Right ventricle myocardium superior (tissue), 1 donor: ENCODE measurements at regions not wholly inside any gene's neighbourhood (a gene's known extent, or its start where the extent isn't known, plus 50 kb on each side); places are given as distances from the start of the nearest gene placed in this dataset.
"Not testable (repeated sequence)": the region's sequence is repeated elsewhere in the genome, so short reads cannot be mapped to it uniquely, and the experiment has no call there.

Experiments
- ATAC-seq: fragments of 200-7000 bp; cut with Tn5 transposase; one replicate; pipeline ENCODE4 v1.9.1; 2020; ENCODE audit warnings: mild to moderate bottlenecking; ENCODE audit not compliant: poor library complexity
- DNase-seq: peaks from one replicate; pipeline ENCODE4 v3.0.0-alpha.2; 2020
- intact Hi-C: fragments of 100-400 bp; cut with DNase I; formaldehyde crosslinking; loops from one replicate; pipeline ENCODE4 v1.11.2; 2022
- donor health status: DM: no; HTN: yes; CAD: no; lungs with severe emphysema.

- no peak for ATAC-seq
- intact Hi-C loops, result no loop called here
- DNase-seq, result no peak
These were observed 308.9 kb upstream of the EXOC2 start for GRCh38 chr6:1001655-1002349.

GRCh38 chr6:999552-999951 lies 306.6 kb upstream of the EXOC2 start:
- no peak for DNase-seq
- no peak for ATAC-seq
- intact Hi-C loops, result no loop called here

GRCh38 chr6:998551-998950 lies 305.6 kb upstream of the EXOC2 start:
- intact Hi-C loops, result no loop called here
- ATAC-seq, result no peak
- DNase-seq, result no peak

GRCh38 chr6:996271-996852 lies 303.4 kb upstream of the EXOC2 start:
- ATAC-seq (no peak), DNase-seq (no peak)
- intact Hi-C loops, result no loop called here

GRCh38 chr6:991192-991591 lies 298.3 kb upstream of the EXOC2 start:
- ATAC-seq (no peak), DNase-seq (no peak)
- intact Hi-C loops, result no loop called here

- ATAC-seq, result no peak
- intact Hi-C loops, result no loop called here
- DNase-seq, result no peak
These were observed 291.1 kb upstream of the EXOC2 start for GRCh38 chr6:984031-984430.

GRCh38 chr6:978937-979685 lies 286.2 kb upstream of the EXOC2 start:
- ATAC-seq, result no peak
- intact Hi-C loops, result no loop called here
- no peak for DNase-seq

GRCh38 chr6:977226-977625 lies 284.3 kb upstream of the EXOC2 start:
- DNase-seq, intact Hi-C loops, ATAC-seq: not testable (repeated sequence)

- DNase-seq, result no peak
- intact Hi-C loops, result no loop called here
- ATAC-seq, result no peak
These were observed 279.2 kb upstream of the EXOC2 start for GRCh38 chr6:971981-972640.

GRCh38 chr6:968791-969190 lies 275.9 kb upstream of the EXOC2 start:
- DNase-seq, result no peak

GRCh38 chr6:967701-968100 lies 274.8 kb upstream of the EXOC2 start:
- intact Hi-C loops, result no loop called here
- ATAC-seq, result no peak

More at GRCh38 chr6:968791-969190, 275.9 kb upstream of the EXOC2 start:
- no peak for ATAC-seq
- intact Hi-C loops, result no loop called here

GRCh38 chr6:965343-965742 lies 272.4 kb upstream of the EXOC2 start:
- DNase-seq (no peak), ATAC-seq (no peak)
- intact Hi-C loops, result no loop called here

More at GRCh38 chr6:967701-968100, 274.8 kb upstream of the EXOC2 start:
- no peak for DNase-seq

- no peak for ATAC-seq
- intact Hi-C loops, result no loop called here
- no peak for DNase-seq
These were observed 270.5 kb upstream of the EXOC2 start for GRCh38 chr6:963456-963855.

GRCh38 chr6:961407-961960 lies 268.5 kb upstream of the EXOC2 start:
- DNase-seq, result no peak
- intact Hi-C loops, result no loop called here

GRCh38 chr6:960356-960755 lies 267.4 kb upstream of the EXOC2 start:
- DNase-seq (no peak), ATAC-seq (no peak)
- intact Hi-C loops, result no loop called here

More at GRCh38 chr6:961407-961960, 268.5 kb upstream of the EXOC2 start:
- ATAC-seq, result no peak

- no peak for DNase-seq
- no peak for ATAC-seq
- intact Hi-C loops, result no loop called here
These were observed 265.5 kb upstream of the EXOC2 start for GRCh38 chr6:958488-958887.

GRCh38 chr6:951399-952181 lies 258.7 kb upstream of the EXOC2 start:
- DNase-seq (no peak), ATAC-seq (no peak)
- intact Hi-C loops, result no loop called here

- ATAC-seq, result no peak
- DNase-seq, result no peak
- intact Hi-C loops, result no loop called here
These were observed 254.4 kb upstream of the EXOC2 start for GRCh38 chr6:947235-947934.
